Naive thymus-derived CD4-positive, alpha-beta T cell (primary cell): ENCODE measurements at regions not wholly inside any gene's neighbourhood (a gene's known extent, or its start where the extent isn't known, plus 50 kb on each side); places are given as distances from the start of the nearest gene placed in this dataset.

Experiments used
- ATAC-seq: fragments of 150-1000 bp; cut with Tn5 transposase; 2 replicates; pipeline ENCODE4 v1.10.0; 2021; ENCODE audit warnings: mild to moderate bottlenecking, moderate library complexity
- CTCF ChIA-PET: fragments of 350-600 bp; sonication (Branson Sonifier 250); formaldehyde crosslinking; loops from one replicate; lab custom pipeline; 2021; ENCODE audit warnings: antibody characterized with exemption; lab: Charles Lee
- POLR2A ChIA-PET: fragments of 350-600 bp; sonication (Branson Sonifier 250); formaldehyde crosslinking; loops from one replicate; lab custom pipeline; 2021; ENCODE audit warnings: antibody characterized with exemption, inconsistent platforms; lab: Charles Lee
- DNase-seq, 9 donors: peaks; one replicate each; pipeline versions ENCODE4 v3.0.0 to v3.0.0-alpha.2; 2020 to 2022; ENCODE audit warnings: mixed read lengths in 1 of 9
- H3K27ac ChIP-seq: one replicate; pipeline ENCODE4 v1.7.0; 2013; ENCODE audit warnings: mild to moderate bottlenecking, low read depth, low read length, moderate library complexity
- H3K27me3 ChIP-seq, 2 donors: one replicate each; pipeline ENCODE4 v1.7.0; 2013; ENCODE audit warnings: low read length in 2 of 2, mild to moderate bottlenecking in 2 of 2, moderate library complexity in 2 of 2; ENCODE audit not compliant: control insufficient read depth in 2 of 2, insufficient read depth in 2 of 2
- H3K36me3 ChIP-seq, 3 experiments: 1 replicate in 2 of 3; 2 replicates in 1 of 3; pipeline ENCODE4 v1.7.0; 2013; ENCODE audit warnings: low read length in 3 of 3, mild to moderate bottlenecking in 3 of 3, moderate library complexity in 1 of 3; ENCODE audit not compliant: insufficient read depth in 3 of 3, control insufficient read depth in 2 of 3
- H3K4me1 ChIP-seq, 2 donors: one replicate each; pipeline ENCODE4 v1.7.0; 2013; ENCODE audit warnings: low read length in 2 of 2, mild to moderate bottlenecking in 2 of 2, moderate library complexity in 1 of 2; ENCODE audit not compliant: control insufficient read depth in 2 of 2, insufficient read depth in 2 of 2
- H3K4me3 ChIP-seq: 2 replicates; pipeline ENCODE4 v1.7.0; 2013; ENCODE audit warnings: mild to moderate bottlenecking, low read length
- H3K9me3 ChIP-seq, 3 experiments: 1 replicate in 2 of 3; 2 replicates in 1 of 3; pipeline ENCODE4 v1.7.0; 2013; ENCODE audit warnings: low read length in 3 of 3; ENCODE audit not compliant: control insufficient read depth in 2 of 3
- H3K27ac Mint-ChIP-seq, 9 donors: one replicate each; pipeline ENCODE4 v1.8.0; 2020 to 2022; ENCODE audit warnings: mixed read lengths in 9 of 9, mild to moderate bottlenecking in 8 of 9, moderate library complexity in 5 of 9, inconsistent platforms in 2 of 9
- H3K27me3 Mint-ChIP-seq, 5 donors: one replicate each; pipeline ENCODE4 v1.8.0; 2021 to 2022; ENCODE audit warnings: mixed read lengths in 5 of 5, mild to moderate bottlenecking in 1 of 5
- H3K36me3 Mint-ChIP-seq, 5 donors: one replicate each; pipeline ENCODE4 v1.8.0; 2020 to 2022; ENCODE audit warnings: mixed read lengths in 5 of 5, mild to moderate bottlenecking in 3 of 5, inconsistent platforms in 1 of 5
- H3K4me1 Mint-ChIP-seq, 7 donors: one replicate each; pipeline ENCODE4 v1.8.0; 2020 to 2022; ENCODE audit warnings: mixed read lengths in 7 of 7, mild to moderate bottlenecking in 3 of 7, inconsistent platforms in 1 of 7
- H3K4me3 Mint-ChIP-seq, 10 donors: one replicate each; pipeline ENCODE4 v1.8.0; 2020 to 2022; ENCODE audit warnings: mild to moderate bottlenecking in 10 of 10, mixed read lengths in 10 of 10, moderate library complexity in 6 of 10, inconsistent platforms in 2 of 10
- H3K9me3 Mint-ChIP-seq, 11 donors: one replicate each; pipeline ENCODE4 v1.8.0; 2020 to 2022; ENCODE audit warnings: mixed read lengths in 11 of 11, mild to moderate bottlenecking in 4 of 11, inconsistent platforms in 1 of 11, moderate library complexity in 1 of 11
- intact Hi-C, 2 donors: fragments of 100-400 bp; cut with micrococcal nuclease; formaldehyde crosslinking; loops; one replicate each; pipeline ENCODE4 v1.15.1; 2023

GRCh38 chr1:212553676-212554075 is 54.9 kb upstream of the ATF3 start:
- Mint-ChIP-seq H3K4me3 (no peak overlapping the region), H3K4me1 (peaks cover 0 to 5% (median 4%) of the 10 kb centered on the region in 7 donors), H3K36me3 (peaks cover 0 to 9% (median 0%) of the 10 kb centered on the region in 5 donors), H3K27me3 (peaks cover 6 to 79% (median 16%) of the 10 kb centered on the region in 5 donors), H3K27ac (no peak overlapping the region), H3K9me3 (peaks cover 0 to 5% (median 0%) of the 10 kb centered on the region in 11 donors)
- POLR2A ChIA-PET: no interaction called here
- Histone ChIP-seq H3K9me3 (no peaks in the 10 kb centered on the region), H3K36me3 (no peaks in the 10 kb centered on the region), H3K27ac (no peak overlapping the region), H3K27me3 (no peaks in the 10 kb centered on the region), H3K4me3 (no peak overlapping the region), H3K4me1 (peaks cover 0 to 8% of the 10 kb centered on the region in 2 donors)
- ATAC-seq (no peak), DNase-seq (no peak)
- intact Hi-C loops: loop anchor here in 1 of 2 donors (10.0 kb wide), 1 partner anchor 301 kb away; the partner anchor contains the start of gene FLVCR1
- CTCF ChIA-PET: interaction anchor here (0.6 kb wide), 1 partner anchor 99 kb away, joined by 3 read pairs; no protein-coding TSS in a partner anchor

GRCh38 chr1:212554401-212554800 is 54.2 kb upstream of the ATF3 start:
- Mint-ChIP-seq H3K36me3 (peaks cover 0 to 10% (median 0%) of the 10 kb centered on the region in 5 donors), H3K27ac (no peak overlapping the region), H3K4me3 (no peak overlapping the region), H3K27me3 (peaks cover 0 to 74% (median 12%) of the 10 kb centered on the region in 5 donors), H3K4me1 (peaks cover 6 to 10% (median 9%) of the 10 kb centered on the region in 7 donors), H3K9me3 (peaks cover 0 to 5% (median 0%) of the 10 kb centered on the region in 11 donors)
- intact Hi-C loops: loop anchor here in 1 of 2 donors (10.0 kb wide), 1 partner anchor 300 kb away; the partner anchor contains the start of gene FLVCR1
- Histone ChIP-seq H3K9me3 (no peaks in the 10 kb centered on the region), H3K27me3 (no peaks in the 10 kb centered on the region), H3K4me1 (peaks cover 4 to 13% of the 10 kb centered on the region in 2 donors), H3K27ac (no peak overlapping the region), H3K4me3 (no peak overlapping the region), H3K36me3 (no peaks in the 10 kb centered on the region)
- CTCF ChIA-PET: interaction anchor here (0.6 kb wide), 1 partner anchor 100 kb away, joined by 3 read pairs; no protein-coding TSS in a partner anchor
- no peak for ATAC-seq
- DNase-seq: no peak
- POLR2A ChIA-PET: no interaction called here

GRCh38 chr1:212555426-212555825 is 53.1 kb upstream of the ATF3 start:
- no peak overlapping the region for H3K27ac Mint-ChIP-seq
- peaks cover 0 to 10% (median 0%) of the 10 kb centered on the region in 5 donors for H3K36me3 Mint-ChIP-seq
- ATAC-seq (no peak), DNase-seq (no peak)
- POLR2A ChIA-PET: no interaction called here
- CTCF ChIA-PET: no interaction called here
- no peaks in the 10 kb centered on the region for H3K9me3 ChIP-seq
- intact Hi-C loops: loop anchor here (5.0 to 10.0 kb wide), 5 partner anchors 123 to 878 kb away; partner anchors contain the start of genes FLVCR1 (in 1 of the 2), NEK2 (in 1 of the 2), NENF (in 1 of the 2) and NSL1 (in 1 of the 2)
- no peaks in the 10 kb centered on the region for H3K27me3 ChIP-seq
- peaks cover 0 to 5% (median 0%) of the 10 kb centered on the region in 11 donors for H3K9me3 Mint-ChIP-seq
- no peak overlapping the region for H3K4me3 ChIP-seq
- H3K4me1 Mint-ChIP-seq: peaks cover 6 to 14% (median 9%) of the 10 kb centered on the region in 7 donors
- peaks cover 0 to 65% (median 7%) of the 10 kb centered on the region in 5 donors for H3K27me3 Mint-ChIP-seq
- peaks cover 7 to 13% of the 10 kb centered on the region in 2 donors for H3K4me1 ChIP-seq
- no peaks in the 10 kb centered on the region for H3K36me3 ChIP-seq
- H3K4me3 Mint-ChIP-seq: no peak overlapping the region
- H3K27ac ChIP-seq: no peak overlapping the region

- ATAC-seq: no peak
- Mint-ChIP-seq H3K27me3 (peaks cover 0 to 52% (median 0%) of the 10 kb centered on the region in 5 donors), H3K4me1 (peaks cover 6 to 15% (median 9%) of the 10 kb centered on the region in 7 donors), H3K27ac (peak overlapping the region in 1 of 9 donors; percentile 57), H3K9me3 (peaks cover 0 to 5% (median 0%) of the 10 kb centered on the region in 11 donors), H3K4me3 (peak overlapping the region in 4 of 10 donors; percentile 12 to 82 (median 50)), H3K36me3 (peaks cover 0 to 10% (median 0%) of the 10 kb centered on the region in 5 donors)
- Histone ChIP-seq H3K27ac (no peak overlapping the region), H3K4me1 (peaks cover 7 to 13% of the 10 kb centered on the region in 2 donors), H3K36me3 (no peaks in the 10 kb centered on the region), H3K9me3 (no peaks in the 10 kb centered on the region), H3K4me3 (no peak overlapping the region), H3K27me3 (no peaks in the 10 kb centered on the region)
- intact Hi-C loops: loop anchor here (5.0 to 10.0 kb wide), 5 partner anchors 125 to 880 kb away; partner anchors contain the start of genes FLVCR1 (in 1 of the 2), NEK2 (in 1 of the 2), NENF (in 1 of the 2) and NSL1 (in 1 of the 2)
- no peak for DNase-seq
- ChIA-PET POLR2A (no interaction called here), CTCF (no interaction called here)
Measured at GRCh38 chr1:212556822-212557549, 51.6 kb upstream of the ATF3 start.

GRCh38 chr1:212557739-212558692 is 50.5 kb upstream of the ATF3 start:
- ChIA-PET POLR2A (interaction anchor here (0.6 to 1.3 kb wide), 9 partner anchors 13 to 300 kb away, joined by 3 to 5 read pairs (median 3); partner anchors contain the start of genes FLVCR1, NSL1 and TATDN3), CTCF (interaction anchor here (1.2 kb wide), 1 partner anchor 80 kb away, joined by 3 read pairs; no protein-coding TSS in a partner anchor)
- Mint-ChIP-seq H3K9me3 (peaks cover 0 to 8% (median 4%) of the 10 kb centered on the region in 11 donors), H3K27me3 (peaks cover 0 to 50% (median 0%) of the 10 kb centered on the region in 5 donors), H3K4me3 (peak overlapping the region; percentile 69 to 95 (median 88)), H3K27ac (peak overlapping the region; percentile 48 to 99 (median 76)), H3K36me3 (peaks cover 0 to 10% (median 0%) of the 10 kb centered on the region in 5 donors), H3K4me1 (peaks cover 6 to 15% (median 9%) of the 10 kb centered on the region in 7 donors)
- Histone ChIP-seq H3K36me3 (no peaks in the 10 kb centered on the region), H3K27me3 (no peaks in the 10 kb centered on the region), H3K27ac (peak overlapping the region; percentile 74), H3K9me3 (no peaks in the 10 kb centered on the region), H3K4me3 (peak overlapping the region; percentile 54), H3K4me1 (peaks cover 7 to 13% of the 10 kb centered on the region in 2 donors)
- intact Hi-C loops: loop anchor here (1.0 to 10.0 kb wide), 12 partner anchors 9 to 881 kb away; partner anchors contain the start of genes NSL1 (in 2 of the 2), TATDN3 (in 2 of the 2), FLVCR1 (in 1 of the 2) and NEK2 (in 1 of the 2)
- peak; percentile 51 for ATAC-seq
- DNase-seq: no peak
